ENCODE measurements at regions not wholly inside any gene's neighbourhood (a gene's known extent, or its start where the extent isn't known, plus 50 kb on each side); places are given as distances from the start of the nearest gene placed in this dataset.
"Not testable (repeated sequence)": the region's sequence is repeated elsewhere in the genome, so short reads cannot be mapped to it uniquely, and the experiment has no call there.

GRCh38 chr10:29375888-29376287 lies 87.0 kb downstream of the LYZL1 start:
- no peaks in the 10 kb centered on the region for H3K27me3 ChIP-seq (ENCODE audit: insufficient read depth, poor library complexity, severe bottlenecking)
- DNase-seq (ENCODE audit: low spot score) (no peak), ATAC-seq (ENCODE audit: low read depth) (no peak)
- no peak overlapping the region for H3K27ac ChIP-seq (ENCODE audit: poor library complexity, severe bottlenecking)
- no peaks in the 10 kb centered on the region for H3K4me1 ChIP-seq (ENCODE audit: insufficient read depth, poor library complexity, severe bottlenecking)
- H3K36me3 ChIP-seq (ENCODE audit: low read depth): no peaks in the 10 kb centered on the region
- H3K4me3 ChIP-seq (ENCODE audit: severe bottlenecking): no peak overlapping the region
- TF ChIP-seq CTCF (IDR thresholded peaks at IDR 0.05; ENCODE audit: poor library complexity, severe bottlenecking): no peak
- H3K9me3 ChIP-seq (ENCODE audit: severe bottlenecking): no peaks in the 10 kb centered on the region

- peak; percentile 89 for TF ChIP-seq CTCF (IDR thresholded peaks at IDR 0.05; ENCODE audit: poor library complexity, severe bottlenecking)
- Histone ChIP-seq H3K27me3 (ENCODE audit: insufficient read depth, poor library complexity, severe bottlenecking) (no peaks in the 10 kb centered on the region), H3K4me3 (ENCODE audit: severe bottlenecking) (no peak overlapping the region), H3K36me3 (ENCODE audit: low read depth) (no peaks in the 10 kb centered on the region), H3K27ac (ENCODE audit: poor library complexity, severe bottlenecking) (no peak overlapping the region), H3K4me1 (ENCODE audit: insufficient read depth, poor library complexity, severe bottlenecking) (no peaks in the 10 kb centered on the region), H3K9me3 (ENCODE audit: severe bottlenecking) (no peaks in the 10 kb centered on the region)
- ATAC-seq (ENCODE audit: low read depth): no peak
- no peak for DNase-seq (ENCODE audit: low spot score)
Measured at GRCh38 chr10:29377333-29377961, 88.6 kb downstream of the LYZL1 start.

GRCh38 chr10:29378106-29378505 lies 89.2 kb downstream of the LYZL1 start:
- no peak for TF ChIP-seq CTCF (IDR thresholded peaks at IDR 0.05; ENCODE audit: poor library complexity, severe bottlenecking)
- H3K27me3 ChIP-seq (ENCODE audit: insufficient read depth, poor library complexity, severe bottlenecking): no peaks in the 10 kb centered on the region
- no peak overlapping the region for H3K4me3 ChIP-seq (ENCODE audit: severe bottlenecking)
- H3K36me3 ChIP-seq (ENCODE audit: low read depth): no peaks in the 10 kb centered on the region
- ATAC-seq (ENCODE audit: low read depth) (no peak), DNase-seq (ENCODE audit: low spot score) (no peak)
- no peak overlapping the region for H3K27ac ChIP-seq (ENCODE audit: poor library complexity, severe bottlenecking)
- H3K4me1 ChIP-seq (ENCODE audit: insufficient read depth, poor library complexity, severe bottlenecking): no peaks in the 10 kb centered on the region
- no peaks in the 10 kb centered on the region for H3K9me3 ChIP-seq (ENCODE audit: severe bottlenecking)

GRCh38 chr10:29379208-29379607 lies 90.3 kb downstream of the LYZL1 start:
- no peak for ATAC-seq (ENCODE audit: low read depth)
- H3K9me3 ChIP-seq (ENCODE audit: severe bottlenecking): no peaks in the 10 kb centered on the region
- H3K27ac ChIP-seq (ENCODE audit: poor library complexity, severe bottlenecking): no peak overlapping the region

GRCh38 chr10:29379777-29380598 lies 91.1 kb downstream of the LYZL1 start:
- DNase-seq (ENCODE audit: low spot score); H3K27me3 ChIP-seq (ENCODE audit: insufficient read depth, poor library complexity, severe bottlenecking); H3K4me3 ChIP-seq (ENCODE audit: severe bottlenecking); H3K27ac ChIP-seq (ENCODE audit: poor library complexity, severe bottlenecking); H3K9me3 ChIP-seq (ENCODE audit: severe bottlenecking); ATAC-seq (ENCODE audit: low read depth); H3K4me1 ChIP-seq (ENCODE audit: insufficient read depth, poor library complexity, severe bottlenecking); H3K36me3 ChIP-seq (ENCODE audit: low read depth): not testable (repeated sequence)

More at GRCh38 chr10:29379208-29379607, 90.3 kb downstream of the LYZL1 start:
- H3K27me3 ChIP-seq (ENCODE audit: insufficient read depth, poor library complexity, severe bottlenecking): no peaks in the 10 kb centered on the region
- H3K4me1 ChIP-seq (ENCODE audit: insufficient read depth, poor library complexity, severe bottlenecking): no peaks in the 10 kb centered on the region
- no peak for TF ChIP-seq CTCF (IDR thresholded peaks at IDR 0.05; ENCODE audit: poor library complexity, severe bottlenecking)
- H3K36me3 ChIP-seq (ENCODE audit: low read depth): no peaks in the 10 kb centered on the region
- no peak for DNase-seq (ENCODE audit: low spot score)
- H3K4me3 ChIP-seq (ENCODE audit: severe bottlenecking): no peak overlapping the region

- not testable (repeated sequence) for H3K9me3 ChIP-seq (ENCODE audit: severe bottlenecking); H3K27ac ChIP-seq (ENCODE audit: poor library complexity, severe bottlenecking)
Measured at GRCh38 chr10:29380599-29381511, 92.0 kb downstream of the LYZL1 start.

More at GRCh38 chr10:29380599-29381511, 92.0 kb downstream of the LYZL1 start:
- not testable (repeated sequence) for H3K27me3 ChIP-seq (ENCODE audit: insufficient read depth, poor library complexity, severe bottlenecking); H3K4me3 ChIP-seq (ENCODE audit: severe bottlenecking); ATAC-seq (ENCODE audit: low read depth); H3K36me3 ChIP-seq (ENCODE audit: low read depth); DNase-seq (ENCODE audit: low spot score); H3K4me1 ChIP-seq (ENCODE audit: insufficient read depth, poor library complexity, severe bottlenecking)
